GM12891 (cell line): ENCODE measurements at regions not wholly inside any gene's neighbourhood (a gene's known extent, or its start where the extent isn't known, plus 50 kb on each side); places are given as distances from the start of the nearest gene placed in this dataset.

ENCODE experiments used
- DNase-seq: peaks from one replicate; pipeline ENCODE4 v3.0.0; 2011; ENCODE audit warnings: low spot score; ENCODE audit not compliant: insufficient read length
- FAIRE-seq: peaks from 2 replicates; lab custom pipeline; 2011; peaks lifted over from hg19 to GRCh38; lab: Jason Lieb, UNC
- PAX5 ChIP-seq: IDR thresholded peaks from 2 replicates; pipeline ENCODE4 v1.6.1; 2011; ENCODE audit warnings: low read length, moderate library complexity, mild to moderate bottlenecking; ENCODE audit not compliant: insufficient read depth, severe bottlenecking
- POLR2A ChIP-seq: IDR thresholded peaks from 2 replicates; pipeline ENCODE4 v1.6.1; 2011; ENCODE audit warnings: low read depth, low read length, control low read depth
- POLR2AphosphoS5 ChIP-seq: IDR thresholded peaks from 2 replicates; pipeline ENCODE4 v1.6.1; 2011; ENCODE audit warnings: low read depth, low read length, control low read depth
- POU2F2 ChIP-seq: IDR thresholded peaks from 2 replicates; pipeline ENCODE4 v1.6.1; 2011; ENCODE audit warnings: low read depth, mild to moderate bottlenecking, control low read depth, low read length, moderate library complexity
- SPI1 ChIP-seq: IDR thresholded peaks from 2 replicates; pipeline ENCODE4 v1.6.1; 2011; ENCODE audit warnings: low read depth, low read length, control low read depth
- TAF1 ChIP-seq: IDR thresholded peaks from 2 replicates; pipeline ENCODE4 v1.6.1; 2011; ENCODE audit warnings: low read depth, low read length, control low read depth

DNA sequence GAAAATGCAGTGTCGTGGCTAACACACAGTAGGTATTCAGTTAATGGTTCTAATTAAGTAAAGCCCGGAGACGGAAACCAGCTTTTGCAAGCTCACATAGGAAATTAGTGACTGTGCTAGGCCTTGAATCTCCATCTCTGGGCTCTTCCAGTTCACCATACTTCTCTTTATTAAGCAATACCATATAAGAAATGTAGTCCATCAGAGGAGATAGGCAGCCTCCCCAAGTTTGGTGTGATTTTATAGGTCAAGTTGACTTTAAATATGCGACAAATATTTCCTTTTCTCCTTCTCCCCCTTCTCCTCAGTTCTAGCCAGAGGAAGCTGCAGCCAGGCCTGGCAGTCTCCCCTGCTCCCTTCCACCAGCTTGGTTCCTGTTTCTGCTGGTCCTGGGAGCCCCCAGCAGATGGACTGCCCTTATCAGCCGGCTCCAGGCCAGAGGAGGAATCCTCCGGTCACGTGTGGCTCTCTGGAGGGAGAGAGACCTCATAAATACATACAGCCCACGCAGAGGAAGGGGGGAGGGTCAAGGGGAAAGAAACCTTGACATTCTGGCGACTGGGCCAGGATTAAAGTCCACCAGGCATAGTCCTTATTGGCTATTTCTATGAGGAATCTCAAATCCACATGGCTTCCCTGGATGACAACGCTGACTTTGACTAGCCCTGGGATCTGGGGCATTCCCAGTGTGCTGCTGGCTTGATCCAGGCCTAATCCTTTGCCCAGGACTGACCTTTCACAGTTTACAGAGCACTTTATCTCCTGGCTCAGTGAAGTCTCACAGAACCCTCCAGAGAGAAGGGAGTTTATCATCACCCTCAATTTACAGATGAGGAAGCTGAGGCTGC is 115.1 kb upstream of the JUN start:
- DNase-seq (no peak), FAIRE-seq (no peak)
- TF ChIP-seq POU2F2 (no peak), SPI1 (no peak), POLR2AphosphoS5 (no peak), TAF1 (no peak), POLR2A (no peak), PAX5 (no peak)

DNA sequence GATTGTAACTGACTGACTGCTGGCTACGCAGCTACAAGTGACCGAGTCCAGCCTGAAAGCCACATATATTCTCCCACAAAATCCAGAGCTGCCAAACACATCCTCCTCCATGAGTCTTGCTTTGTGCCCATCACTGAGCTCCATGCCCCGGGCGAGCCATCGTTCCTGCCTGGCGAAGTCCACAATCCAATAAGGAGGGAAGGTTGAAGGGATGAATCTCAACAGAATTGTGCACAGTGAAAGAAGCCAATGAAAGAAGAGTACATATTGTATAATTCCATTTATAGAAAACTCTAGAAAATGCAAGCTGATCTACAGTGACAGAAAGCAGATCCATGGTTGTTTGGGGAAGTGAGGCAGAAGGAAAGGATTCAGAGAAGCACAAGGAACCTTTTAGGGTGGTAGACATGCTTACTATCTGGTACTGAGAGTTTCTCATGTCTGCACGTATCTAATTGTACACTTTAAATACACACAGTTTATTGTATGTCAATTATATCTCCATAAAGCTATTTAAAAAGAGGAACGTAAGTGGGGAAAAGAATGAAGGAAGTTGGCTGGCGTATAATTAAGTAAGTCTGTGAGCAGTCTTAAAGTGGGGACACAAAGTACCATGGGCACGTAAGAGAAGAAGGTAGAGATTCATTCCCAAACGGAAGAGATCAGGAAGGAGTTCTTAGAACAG is 115.9 kb upstream of the JUN start:
- no peak for DNase-seq
- TF ChIP-seq TAF1 (no peak), SPI1 (no peak), POLR2A (no peak), POU2F2 (no peak)
- no peak for FAIRE-seq

DNA sequence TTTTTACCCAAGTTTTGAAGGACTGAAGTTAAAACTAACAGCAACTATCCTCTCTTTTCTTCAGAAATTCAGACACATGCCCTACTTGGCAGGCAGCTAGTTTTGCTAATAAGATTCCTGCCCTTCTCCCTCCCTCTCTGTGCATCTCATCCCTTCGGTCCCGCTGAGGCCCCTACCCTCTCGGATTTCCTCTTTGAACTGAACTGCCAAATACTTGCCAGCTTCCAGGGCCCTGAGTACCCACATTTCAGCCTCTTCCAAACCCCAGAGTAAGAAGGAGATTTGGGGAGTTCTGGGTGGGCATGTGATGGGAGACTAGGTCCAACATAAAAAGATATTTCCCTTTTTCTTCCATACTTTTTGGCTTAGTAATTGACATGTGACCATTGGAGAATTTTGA is 116.5 kb upstream of the JUN start:
- DNase-seq, result no peak
- TF ChIP-seq POLR2A, result no peak
- no peak for TF ChIP-seq TAF1
- TF ChIP-seq SPI1, result no peak
- no peak for TF ChIP-seq POLR2AphosphoS5
- no peak for TF ChIP-seq PAX5
- TF ChIP-seq POU2F2, result no peak
- no peak for FAIRE-seq

DNA sequence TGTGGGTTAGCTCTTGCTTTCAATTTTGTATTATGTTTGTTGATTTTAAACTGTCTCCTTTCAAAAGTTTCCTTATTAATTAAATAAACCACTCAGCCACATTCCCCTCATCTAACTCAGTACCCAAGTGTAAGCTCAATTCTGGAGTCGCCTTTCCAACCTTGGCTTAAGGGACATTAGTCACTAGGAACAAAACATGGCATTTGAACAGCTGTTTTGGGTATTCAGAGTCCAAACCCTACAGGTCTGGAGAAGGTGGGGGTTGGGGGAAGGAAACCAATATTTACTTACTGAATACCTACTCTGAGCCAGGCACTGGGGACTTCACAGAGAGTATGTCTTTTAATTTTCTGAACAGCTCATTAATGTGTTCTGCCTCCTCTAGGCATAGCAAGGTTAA is 117.2 kb upstream of the JUN start:
- no peak for FAIRE-seq
- no peak for DNase-seq
- no peak for TF ChIP-seq PAX5
- no peak for TF ChIP-seq TAF1
- no peak for TF ChIP-seq POLR2AphosphoS5
- no peak for TF ChIP-seq SPI1
- TF ChIP-seq POU2F2, result no peak
- no peak for TF ChIP-seq POLR2A

DNA sequence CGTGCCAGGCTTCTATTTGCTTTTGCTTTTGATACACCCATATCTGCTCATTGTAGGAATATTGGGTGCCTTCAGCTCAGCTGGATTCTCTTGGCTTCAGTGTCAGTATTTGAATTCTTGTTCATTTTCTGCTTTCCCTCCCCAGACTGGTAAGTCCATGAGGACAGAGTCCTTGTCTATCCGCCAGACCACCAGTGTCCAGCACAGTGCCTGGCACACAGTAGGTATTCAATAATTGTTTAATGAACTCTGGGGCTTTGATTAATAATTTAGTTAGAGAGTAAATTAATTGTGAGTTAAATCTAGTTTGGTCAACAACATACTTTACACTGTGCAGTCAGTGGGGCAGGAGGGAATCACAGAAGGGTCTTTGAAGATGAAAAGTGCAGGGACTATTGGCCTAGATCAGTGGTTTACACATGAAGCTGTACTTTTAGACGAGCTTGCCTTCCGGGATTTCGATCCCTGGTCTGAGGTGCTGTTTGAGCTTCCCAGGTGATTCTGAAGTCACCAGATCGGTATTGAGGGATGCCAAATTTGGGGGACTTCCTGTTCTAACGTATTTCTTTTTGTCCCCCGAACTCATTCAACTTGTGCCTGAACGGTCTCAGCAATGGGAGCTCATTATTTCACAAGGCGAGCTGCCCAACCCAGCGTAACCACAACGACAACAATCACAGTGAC is 119.1 kb upstream of the JUN start:
- DNase-seq (no peak), FAIRE-seq (no peak)
- TF ChIP-seq POU2F2 (no peak), PAX5 (no peak), SPI1 (no peak), POLR2A (no peak), POLR2AphosphoS5 (no peak), TAF1 (no peak)

DNA sequence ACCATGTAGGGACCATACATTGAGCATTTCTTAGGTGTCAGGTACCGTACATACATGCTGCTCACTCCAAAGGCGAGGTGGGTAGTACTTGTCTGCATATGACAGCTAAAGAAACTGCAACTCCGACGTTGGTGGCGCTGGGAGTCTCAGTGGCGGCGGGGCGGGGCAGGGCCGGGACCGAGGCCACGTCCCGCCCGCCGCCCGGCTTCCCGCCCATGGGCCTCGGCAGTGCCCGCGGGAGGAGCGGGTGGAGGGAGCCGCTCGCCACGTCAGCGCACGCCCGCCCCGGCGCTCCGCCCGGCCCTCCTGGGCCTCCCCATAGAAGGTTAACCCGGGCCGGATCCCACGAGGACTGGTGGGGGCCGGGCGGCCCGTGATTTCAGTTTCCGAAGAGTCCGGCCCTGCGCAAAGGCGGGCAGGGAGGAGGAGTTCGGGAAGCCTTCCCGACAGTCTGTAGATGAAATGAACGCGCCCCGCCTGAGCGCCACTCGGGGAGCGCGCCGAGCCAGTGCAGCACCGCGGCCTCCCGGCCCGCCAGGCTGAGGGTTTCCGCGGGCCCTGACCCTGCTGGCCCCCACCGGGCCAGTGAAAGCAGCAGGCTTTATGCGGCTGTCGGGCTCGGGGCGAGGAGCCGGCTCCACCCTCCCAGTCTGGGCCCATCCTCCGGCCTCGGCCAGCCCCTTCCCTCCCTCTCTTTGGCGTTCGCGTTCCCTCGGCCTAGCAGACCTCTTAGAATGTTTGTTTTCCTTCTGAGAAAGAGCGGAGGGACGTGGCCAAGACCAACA is 119.9 kb upstream of the JUN start:
- 0 out of 2 replicates have a peak, but pooled peaks have one; percentile 53 for TF ChIP-seq POLR2AphosphoS5
- TF ChIP-seq PAX5, result peak; percentile 12
- TF ChIP-seq SPI1, result no peak
- peak; percentile 31; the same call in 1 of the 2 replicates for TF ChIP-seq TAF1
- TF ChIP-seq POU2F2, result 0 out of 2 replicates have a peak, but pooled peaks have one; percentile 53
- TF ChIP-seq POLR2A, result no peak
- DNase-seq (peak; percentile 69), FAIRE-seq (peak; percentile 79)

DNA sequence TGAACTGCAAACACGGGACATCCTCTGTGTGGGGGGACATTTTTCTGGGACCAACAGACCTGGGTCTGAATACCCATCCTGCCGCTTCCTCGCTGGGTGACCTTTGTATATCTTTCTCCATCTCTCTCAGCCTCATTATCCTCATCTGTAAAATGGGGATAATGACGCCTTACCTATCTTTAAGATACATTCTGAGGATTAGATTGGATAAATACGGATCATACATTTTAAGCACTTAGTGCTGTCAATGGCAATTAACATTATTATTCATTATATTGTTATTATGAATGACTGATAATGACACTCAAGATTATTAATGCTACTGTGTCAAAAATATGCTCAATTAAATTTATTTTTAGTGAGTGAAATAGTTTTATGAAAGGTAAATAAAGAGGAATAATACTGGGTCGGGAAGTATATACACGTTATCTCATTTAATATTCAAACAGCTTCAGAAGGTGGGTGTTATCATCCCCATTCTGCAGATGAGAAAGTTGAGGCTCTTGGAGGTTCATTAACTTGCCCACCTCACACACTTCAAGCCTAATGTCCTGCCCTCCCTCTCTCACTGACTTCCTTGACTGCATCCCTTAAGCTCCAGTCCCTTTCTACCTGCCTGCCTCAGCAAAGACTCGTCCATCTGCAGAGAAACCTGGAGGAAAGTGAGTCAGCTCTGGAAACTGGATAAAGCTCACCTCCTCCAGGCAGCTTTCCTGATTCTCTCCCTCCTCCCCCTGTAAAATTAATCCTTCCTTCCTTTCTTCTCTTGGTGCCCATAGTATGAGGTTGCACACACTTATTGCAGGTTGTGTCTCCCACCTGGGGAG is 120.7 kb upstream of the JUN start:
- DNase-seq (no peak), FAIRE-seq (no peak)
- no peak for TF ChIP-seq POU2F2
- no peak for TF ChIP-seq PAX5
- no peak for TF ChIP-seq TAF1
- TF ChIP-seq POLR2AphosphoS5, result no peak
- no peak for TF ChIP-seq POLR2A
- TF ChIP-seq SPI1, result no peak

DNA sequence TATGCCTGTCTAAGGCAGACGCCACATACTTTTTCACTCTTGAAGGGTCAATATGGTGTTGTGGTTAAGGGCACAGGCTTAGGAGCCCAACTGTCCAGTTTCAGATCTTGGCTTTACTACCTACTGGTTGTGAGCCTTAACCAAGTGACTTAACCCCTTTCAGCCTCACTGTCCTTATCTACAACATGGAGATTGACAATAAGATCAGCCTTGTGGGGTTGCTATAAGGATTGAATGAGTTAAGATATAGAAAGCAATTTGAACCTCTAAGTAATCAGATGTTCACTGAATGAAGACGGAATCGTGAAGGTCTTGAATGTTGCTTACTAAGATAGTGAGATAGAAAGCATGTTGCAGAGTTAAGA is 121.3 kb upstream of the JUN start:
- TF ChIP-seq POLR2A (no peak), TAF1 (no peak), POU2F2 (no peak), PAX5 (no peak), SPI1 (no peak), POLR2AphosphoS5 (no peak)
- DNase-seq (no peak), FAIRE-seq (no peak)

DNA sequence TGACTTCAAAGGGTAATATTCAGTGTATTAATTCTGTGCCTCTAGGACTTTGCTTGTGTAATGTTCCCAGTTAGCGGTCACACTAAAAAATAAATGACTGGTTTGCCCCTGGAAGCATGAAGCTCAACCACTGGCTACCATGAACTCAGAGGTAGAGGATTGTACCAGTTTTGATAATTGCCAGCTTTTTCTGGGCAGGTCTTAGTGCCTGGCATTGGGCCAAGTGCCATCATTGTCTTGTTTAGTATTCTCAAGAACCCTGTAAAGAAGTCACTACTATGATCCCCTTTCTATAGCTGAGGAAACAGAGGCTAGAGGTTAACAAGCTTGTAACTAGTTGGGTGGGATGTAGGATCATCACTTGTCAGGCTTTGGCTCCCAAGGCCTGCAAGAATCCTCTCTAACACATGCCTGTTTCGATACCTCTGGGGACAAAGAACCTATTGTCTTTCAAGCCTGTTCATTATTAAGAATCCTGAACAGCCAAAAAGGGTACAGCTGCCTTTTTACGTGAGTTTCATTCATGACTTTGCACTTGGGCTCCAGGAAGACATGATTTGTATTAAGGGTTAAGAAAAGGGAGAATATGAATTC is 121.9 kb upstream of the JUN start:
- no peak for DNase-seq
- FAIRE-seq, result no peak
- TF ChIP-seq POLR2A (no peak), SPI1 (no peak), TAF1 (no peak), PAX5 (no peak), POLR2AphosphoS5 (no peak), POU2F2 (no peak)
